Pulmonary artery endothelial cell (primary cell): ENCODE measurements at regions not wholly inside any gene's neighbourhood (a gene's known extent, or its start where the extent isn't known, plus 50 kb on each side); places are given as distances from the start of the nearest gene placed in this dataset.

Source experiments
- DNase-seq: peaks from one replicate; pipeline ENCODE4 v3.0.0-alpha.2; 2011; ENCODE audit warnings: low read depth, low spot score

DNA sequence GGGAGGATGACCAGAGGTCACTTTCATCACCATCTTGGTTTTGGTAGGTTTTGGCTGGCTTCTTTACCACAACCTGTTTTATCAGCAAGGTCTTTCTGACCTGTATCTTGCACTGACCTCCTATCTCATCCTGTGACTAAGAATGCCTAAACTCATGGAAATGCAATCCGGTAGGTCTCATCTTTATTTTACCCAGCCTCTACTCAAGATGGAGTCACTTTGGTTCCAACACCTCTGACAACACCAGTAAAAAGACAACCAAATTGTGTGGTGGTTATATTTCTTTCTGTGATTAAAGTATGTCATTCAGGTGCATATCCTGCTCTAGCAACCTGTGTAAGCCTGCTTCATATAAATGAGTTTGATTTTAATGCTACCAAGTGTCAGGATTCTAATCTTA is 636.7 kb downstream of the PCDH7 start:
- DNase-seq, result no peak

DNA sequence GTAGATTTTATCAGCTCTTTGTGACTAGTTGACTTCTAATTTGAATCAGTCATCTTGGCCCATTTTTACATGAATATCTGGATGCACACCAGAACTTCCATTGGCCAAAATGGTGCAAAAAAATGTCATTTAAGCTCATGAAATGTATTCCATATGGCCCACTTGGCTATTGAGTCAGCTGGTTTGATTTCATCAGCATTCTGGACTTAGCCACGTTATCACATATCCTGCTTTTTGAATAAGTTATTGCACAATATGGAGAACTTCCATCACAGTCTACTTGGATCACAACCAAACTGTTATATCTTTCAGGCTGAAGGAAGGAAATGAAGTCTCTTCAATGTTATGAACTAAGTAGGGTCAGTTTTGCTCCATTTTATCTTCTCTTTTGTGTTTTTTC is 640.6 kb downstream of the PCDH7 start:
- no peak for DNase-seq

GRCh38 chr4:31362756-31363155 is 642.6 kb downstream of the PCDH7 start:
- no peak for DNase-seq

DNA sequence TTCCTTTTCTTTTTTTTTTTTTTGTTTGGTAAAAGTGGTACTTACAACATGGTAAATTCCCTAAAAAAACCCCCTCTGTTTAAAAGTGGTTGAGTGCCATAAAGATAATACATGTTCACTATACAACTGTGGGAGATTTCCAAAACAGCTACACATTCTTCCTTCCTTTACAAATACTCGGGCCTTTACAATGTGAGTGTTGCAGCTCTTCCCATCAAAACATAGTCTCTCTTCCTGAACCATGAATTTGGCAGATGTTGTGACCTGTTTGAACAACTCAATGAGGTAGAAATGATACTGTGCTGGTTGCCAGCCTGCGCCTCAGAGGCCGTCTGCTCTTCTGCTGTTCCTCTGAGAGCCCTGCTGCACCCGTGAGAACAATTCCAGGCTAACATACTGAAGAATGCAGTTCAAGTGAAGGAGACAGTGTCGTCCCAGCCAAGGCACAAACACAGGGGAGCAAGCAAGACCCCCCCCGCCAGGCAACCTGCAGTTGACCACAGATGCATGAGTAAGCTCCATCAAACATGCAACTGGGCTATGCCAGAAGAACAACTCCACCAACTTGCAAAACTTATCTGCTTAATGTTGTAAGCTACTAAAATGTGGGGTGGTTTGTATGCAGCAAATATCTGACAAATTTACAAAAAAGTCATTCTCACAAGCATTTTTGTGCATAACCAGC is 645.0 kb downstream of the PCDH7 start:
- DNase-seq, result no peak

GRCh38 chr4:31366041-31366440 is 645.9 kb downstream of the PCDH7 start:
- DNase-seq, result no peak

GRCh38 chr4:31370866-31371465 is 650.8 kb downstream of the PCDH7 start:
- no peak for DNase-seq

GRCh38 chr4:31374256-31374960 is 654.2 kb downstream of the PCDH7 start:
- no peak for DNase-seq

DNA sequence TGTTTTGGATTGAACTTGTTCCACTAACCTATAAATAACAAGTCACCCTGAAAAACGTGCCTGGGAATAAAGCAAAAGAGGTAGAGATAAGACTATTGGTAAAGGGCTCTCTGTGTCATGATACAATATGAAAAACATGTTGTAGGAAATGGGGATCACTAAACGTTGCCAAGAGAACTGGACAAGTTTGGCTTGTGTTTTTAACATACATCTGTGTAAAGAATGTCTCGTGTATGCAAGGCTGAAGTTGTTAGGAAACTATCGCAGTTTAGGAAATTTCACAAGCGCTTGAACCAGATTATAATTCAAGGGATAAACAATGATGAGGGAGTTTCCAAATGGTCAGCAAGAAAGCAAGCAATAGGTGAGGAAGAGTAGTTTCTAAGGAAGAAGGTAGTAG is 655.8 kb downstream of the PCDH7 start:
- no peak for DNase-seq

- no peak for DNase-seq
Observed at GRCh38 chr4:31379364-31379763, 659.2 kb downstream of the PCDH7 start.

GRCh38 chr4:31383767-31384166 is 663.6 kb downstream of the PCDH7 start:
- no peak for DNase-seq

GRCh38 chr4:31390849-31391248 is 670.7 kb downstream of the PCDH7 start:
- no peak for DNase-seq

- DNase-seq, result no peak
Observed at GRCh38 chr4:31391976-31392375, 671.8 kb downstream of the PCDH7 start.

- DNase-seq, result no peak
Observed at GRCh38 chr4:31392923-31393322, 672.8 kb downstream of the PCDH7 start.

- DNase-seq, result no peak
Observed at GRCh38 chr4:31408121-31408520, 688.0 kb downstream of the PCDH7 start.

DNA sequence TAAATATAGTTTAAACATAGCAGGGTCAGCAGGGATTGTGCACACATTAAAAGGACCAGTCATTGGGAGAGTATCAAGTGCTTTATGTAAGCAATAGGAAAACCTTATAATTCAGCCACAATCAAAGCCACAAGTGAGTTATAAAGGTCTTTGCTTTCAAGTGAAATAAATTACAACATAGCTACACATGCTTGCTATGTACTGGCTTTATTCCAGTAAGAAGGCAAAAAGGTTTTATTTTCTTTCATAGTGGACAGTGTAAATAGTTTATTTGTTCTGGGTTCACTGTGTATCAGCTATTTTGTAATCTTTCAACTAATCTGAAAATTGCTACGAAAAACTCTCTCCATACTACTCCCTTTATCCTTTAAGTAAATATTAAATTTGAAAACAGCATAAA is 691.4 kb downstream of the PCDH7 start:
- DNase-seq, result no peak

GRCh38 chr4:31415629-31416028 is 695.5 kb downstream of the PCDH7 start:
- DNase-seq, result no peak

DNA sequence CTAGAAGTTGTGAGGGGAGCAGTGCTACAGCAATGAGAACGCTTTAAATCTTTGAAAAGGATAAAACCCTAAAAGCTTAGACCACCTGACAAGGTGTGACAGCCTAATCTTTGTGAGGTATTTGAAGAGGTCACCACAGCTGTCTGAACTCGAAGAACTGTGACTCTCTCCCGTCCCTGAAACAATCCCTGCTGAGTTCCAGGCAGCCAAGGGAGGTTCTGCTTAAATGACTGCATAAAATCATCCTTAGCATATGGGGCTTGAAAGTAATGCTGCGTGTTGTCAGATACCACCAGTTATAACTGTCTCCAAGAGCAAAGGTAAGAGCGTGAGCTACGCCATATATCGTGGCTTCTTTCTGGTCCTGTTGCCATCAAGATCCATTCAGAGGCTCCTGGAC is 696.3 kb downstream of the PCDH7 start:
- DNase-seq, result no peak

DNA sequence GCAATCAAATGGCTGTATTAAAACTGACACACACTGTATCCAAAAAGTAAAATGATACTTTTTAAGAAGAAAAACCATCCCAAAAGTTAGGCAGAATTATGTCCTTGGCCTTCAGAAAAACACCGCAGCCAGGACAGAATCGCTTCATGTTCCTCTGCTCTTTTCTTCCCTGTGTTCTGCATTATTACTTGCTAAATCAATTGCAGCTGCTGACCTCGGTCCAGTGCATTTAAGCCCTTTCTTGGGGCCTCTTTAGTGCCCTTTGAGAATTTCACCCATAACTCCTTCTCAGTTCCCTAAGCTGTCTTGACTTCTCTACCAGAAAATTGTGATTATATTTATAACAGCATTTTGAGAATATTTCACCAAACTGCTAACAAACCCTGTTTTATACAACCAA is 696.9 kb downstream of the PCDH7 start:
- no peak for DNase-seq

DNA sequence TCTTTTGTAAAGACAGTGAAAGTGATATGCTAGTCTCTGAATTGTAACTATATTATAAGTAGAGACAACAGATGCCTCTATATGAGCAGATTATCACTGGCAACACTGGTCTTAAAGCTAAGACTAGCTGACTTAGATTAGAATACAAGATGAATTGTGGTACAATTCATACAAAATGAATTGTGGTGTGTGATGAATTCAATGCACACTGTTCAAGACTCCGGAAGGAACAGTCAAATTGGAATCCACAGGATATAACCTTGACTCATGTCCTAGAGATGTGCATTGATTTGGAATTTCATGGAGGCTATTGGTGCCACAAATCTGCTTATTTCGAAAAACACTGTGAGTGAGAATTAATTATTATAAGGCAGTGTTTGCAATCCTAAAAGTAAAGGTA is 701.8 kb downstream of the PCDH7 start:
- no peak for DNase-seq

- no peak for DNase-seq
Observed at GRCh38 chr4:31427691-31428090, 707.5 kb downstream of the PCDH7 start.

- no peak for DNase-seq
Observed at GRCh38 chr4:31442236-31442635, 722.1 kb downstream of the PCDH7 start.

- DNase-seq, result no peak
Observed at GRCh38 chr4:31445526-31445925, 725.4 kb downstream of the PCDH7 start.

GRCh38 chr4:31455612-31456011 is 735.4 kb downstream of the PCDH7 start:
- no peak for DNase-seq
